Neural cell (in vitro differentiated cells): ENCODE measurements at regions not wholly inside any gene's neighbourhood (a gene's known extent, or its start where the extent isn't known, plus 50 kb on each side); places are given as distances from the start of the nearest gene placed in this dataset.

Experiments used
- H2AFZ ChIP-seq: fragments of 200-600, 300-800 bp; sonication (generic), shearing (Covaris generic); 2 replicates; pipeline ENCODE4 v1.6.0; 2014; ENCODE audit warnings: low read depth, mild to moderate bottlenecking, antibody characterized with exemption, low read length, moderate library complexity
- H3F3A ChIP-seq: fragments of 200-600 bp; shearing (Covaris generic); 2 replicates; pipeline ENCODE4 v1.6.1; 2016; ENCODE audit warnings: mild to moderate bottlenecking, moderate library complexity, mixed read lengths, antibody characterized with exemption, low read length; ENCODE audit not compliant: insufficient read depth, poor library complexity, severe bottlenecking
- H3K27ac ChIP-seq: fragments of 200-600, 300-800 bp; sonication (generic), shearing (Covaris generic); 2 replicates; pipeline ENCODE4 v1.5.1; 2014; ENCODE audit warnings: mild to moderate bottlenecking, low read length, moderate library complexity
- H3K27me3 ChIP-seq: fragments of 300-800, 200-600 bp; sonication (generic), shearing (Covaris generic); 2 replicates; pipeline ENCODE4 v1.6.0; 2014; ENCODE audit warnings: mild to moderate bottlenecking, low read depth, low read length, moderate library complexity; ENCODE audit not compliant: insufficient read depth
- H3K36me3 ChIP-seq: fragments of 300-800, 200-600 bp; sonication (generic), shearing (Covaris generic); 2 replicates; pipeline ENCODE4 v1.5.1; 2014; ENCODE audit warnings: mild to moderate bottlenecking, antibody characterized with exemption, low read length, moderate library complexity; ENCODE audit not compliant: insufficient read depth
- H3K4me2 ChIP-seq: fragments of 300-800, 200-600 bp; sonication (generic), shearing (Covaris generic); 2 replicates; pipeline ENCODE4 v1.6.0; 2014; ENCODE audit warnings: mild to moderate bottlenecking, low read length
- H3K4me3 ChIP-seq: fragments of 300-800, 200-600 bp; sonication (generic), shearing (Covaris generic); 2 replicates; pipeline ENCODE4 v1.5.1; 2014; ENCODE audit warnings: mild to moderate bottlenecking, low read length, moderate library complexity
- H3K79me2 ChIP-seq: fragments of 200-600 bp; shearing (Covaris generic); replicated peaks from 2 replicates; pipeline ENCODE4 v1.6.0; 2014; ENCODE audit warnings: mild to moderate bottlenecking, low read length, moderate library complexity; ENCODE audit not compliant: insufficient read depth
- H3K9ac ChIP-seq: fragments of 300-800, 200-600 bp; sonication (generic), shearing (Covaris generic); 2 replicates; pipeline ENCODE4 v1.6.1; 2016; ENCODE audit warnings: mild to moderate bottlenecking, low read length, mixed read lengths
- H3K9me2 ChIP-seq: fragments of 200-600 bp; shearing (Covaris generic); 2 replicates; pipeline ENCODE4 v1.6.1; 2016; ENCODE audit warnings: mild to moderate bottlenecking, low read length, mixed read lengths; ENCODE audit not compliant: insufficient read depth
- H3K9me3 ChIP-seq: fragments of 200-600, 300-800 bp; sonication (generic), shearing (Covaris generic); 2 replicates; pipeline ENCODE4 v1.6.1; 2016; ENCODE audit warnings: mild to moderate bottlenecking, mixed run types, low read length, moderate library complexity, mixed read lengths
- H4K20me1 ChIP-seq: fragments of 200-600 bp; shearing (Covaris generic); 2 replicates; pipeline ENCODE4 v1.6.1; 2016; ENCODE audit warnings: mild to moderate bottlenecking, mixed run types; ENCODE audit not compliant: insufficient read depth
- CTCF ChIP-seq: fragments of 450-650 bp; IDR thresholded peaks from 2 replicates; pipeline ENCODE4 v1.5.1; 2014; ENCODE audit warnings: antibody characterized with exemption, mild to moderate bottlenecking, moderate library complexity; ENCODE audit not compliant: poor library complexity, severe bottlenecking
- EP300 ChIP-seq: fragments of 450-650 bp; conservative IDR thresholded peaks from 2 replicates; pipeline ENCODE4 v1.6.1; 2014; ENCODE audit warnings: antibody characterized with exemption, mild to moderate bottlenecking, moderate library complexity; ENCODE audit not compliant: poor library complexity, severe bottlenecking
- EZH2 ChIP-seq: fragments of 200-600, 300-800 bp; shearing (Covaris generic), sonication (generic); IDR thresholded peaks from 2 replicates; pipeline ENCODE4 v1.6.1; 2014; ENCODE audit warnings: antibody characterized with exemption, low read length, borderline replicate concordance, mild to moderate bottlenecking; ENCODE audit not compliant: insufficient read depth, poor library complexity, severe bottlenecking
- MXI1 ChIP-seq: fragments of 450-650 bp; conservative IDR thresholded peaks from 2 replicates; pipeline ENCODE4 v1.6.1; 2014; ENCODE audit warnings: antibody characterized with exemption, mild to moderate bottlenecking; ENCODE audit not compliant: poor library complexity, severe bottlenecking
- POLR2AphosphoS5 ChIP-seq: IDR thresholded peaks from 2 replicates; pipeline ENCODE4 v1.6.1; 2012
- RAD21 ChIP-seq: fragments of 450-650 bp; conservative IDR thresholded peaks from 2 replicates; pipeline ENCODE4 v1.6.1; 2014; ENCODE audit warnings: antibody characterized with exemption, mild to moderate bottlenecking, moderate library complexity
- REST ChIP-seq: IDR thresholded peaks from 2 replicates; pipeline ENCODE4 v1.6.1; 2012; ENCODE audit warnings: borderline replicate concordance
- SMC3 ChIP-seq: fragments of 450-650 bp; conservative IDR thresholded peaks from 2 replicates; pipeline ENCODE4 v1.6.1; 2014; ENCODE audit warnings: antibody characterized with exemption, mild to moderate bottlenecking, moderate library complexity; ENCODE audit not compliant: poor library complexity
- TAF1 ChIP-seq: IDR thresholded peaks from 2 replicates; pipeline ENCODE4 v1.6.1; 2012; ENCODE audit warnings: low read depth

GRCh38 chr18:47415881-47416280 is 164.4 kb upstream of the SKOR2 start:
- no peak overlapping the region for H3K27ac ChIP-seq
- no peak overlapping the region for H3K9ac ChIP-seq
- H3K27me3 ChIP-seq: no peaks in the 10 kb centered on the region
- TF ChIP-seq POLR2AphosphoS5 (no peak), EZH2 (no peak), MXI1 (no peak), EP300 (no peak), TAF1 (no peak), SMC3 (no peak), CTCF (no peak), REST (no peak), RAD21 (no peak)
- no peak overlapping the region for H3K4me2 ChIP-seq
- H4K20me1 ChIP-seq: no peaks in the 10 kb centered on the region
- H3K4me3 ChIP-seq: no peak overlapping the region
- no peaks in the 10 kb centered on the region for H3K9me3 ChIP-seq
- H2AFZ ChIP-seq: no peak overlapping the region
- no peaks in the 10 kb centered on the region for H3K9me2 ChIP-seq
- no peaks in the 10 kb centered on the region for H3K36me3 ChIP-seq
- H3F3A ChIP-seq: no peaks in the 10 kb centered on the region
- H3K79me2 ChIP-seq: no peaks in the 10 kb centered on the region

GRCh38 chr18:47413327-47413726 is 161.9 kb upstream of the SKOR2 start:
- Histone ChIP-seq H3K27ac (no peak overlapping the region), H4K20me1 (no peaks in the 10 kb centered on the region), H3K4me3 (no peak overlapping the region), H3K9me3 (no peaks in the 10 kb centered on the region), H3F3A (no peaks in the 10 kb centered on the region), H3K4me2 (no peak overlapping the region), H3K36me3 (no peaks in the 10 kb centered on the region), H3K9ac (no peak overlapping the region), H2AFZ (no peak overlapping the region), H3K27me3 (no peaks in the 10 kb centered on the region), H3K9me2 (no peaks in the 10 kb centered on the region), H3K79me2 (no peaks in the 10 kb centered on the region)
- TF ChIP-seq CTCF (no peak), SMC3 (no peak), EP300 (no peak), TAF1 (no peak), EZH2 (no peak), RAD21 (no peak), POLR2AphosphoS5 (no peak), REST (no peak), MXI1 (no peak)
